CD4-positive, alpha-beta T cell (primary cell): ENCODE measurements at regions not wholly inside any gene's neighbourhood (a gene's known extent, or its start where the extent isn't known, plus 50 kb on each side); places are given as distances from the start of the nearest gene placed in this dataset.

Source experiments
- ATAC-seq: fragments of 200-7000 bp; cut with Tn5 transposase; one replicate; pipeline ENCODE4 v1.10.0; 2022; ENCODE audit warnings: mild to moderate bottlenecking; ENCODE audit not compliant: poor library complexity
- CTCF ChIA-PET: fragments of 350-600 bp; sonication (Branson Sonifier 250); formaldehyde crosslinking; loops from one replicate; lab custom pipeline; 2021; ENCODE audit warnings: antibody characterized with exemption, inconsistent platforms; lab: Charles Lee
- POLR2A ChIA-PET: fragments of 350-600 bp; sonication (Branson Sonifier 250); formaldehyde crosslinking; loops from one replicate; lab custom pipeline; 2021; ENCODE audit warnings: antibody characterized with exemption, inconsistent platforms; lab: Charles Lee
- DNase-seq, 14 experiments: peaks; one replicate each; pipeline ENCODE4 v3.0.0-alpha.2; 2013 to 2020; ENCODE audit warnings: mixed read lengths in 2 of 14
- H3K27ac ChIP-seq, 2 donors: one replicate each; pipeline versions ENCODE4 v1.5.1 to v1.7.0; 2013; ENCODE audit warnings: low read length in 2 of 2, low read depth in 1 of 2, mild to moderate bottlenecking in 1 of 2
- H3K27me3 ChIP-seq, 2 experiments: 1 replicate in 1 of 2; 2 replicates in 1 of 2; pipeline versions ENCODE4 v1.6.1 to v1.7.0; 2013; ENCODE audit warnings: low read length in 2 of 2, control low read depth in 1 of 2, mild to moderate bottlenecking in 1 of 2, moderate library complexity in 1 of 2; ENCODE audit not compliant: insufficient read depth in 2 of 2, control insufficient read depth in 1 of 2
- H3K36me3 ChIP-seq: one replicate; pipeline ENCODE4 v1.6.1; 2013; ENCODE audit warnings: low read length, control low read depth; ENCODE audit not compliant: insufficient read depth
- H3K4me1 ChIP-seq: one replicate; pipeline ENCODE4 v1.6.1; 2013; ENCODE audit warnings: low read length, control low read depth; ENCODE audit not compliant: insufficient read depth
- H3K4me3 ChIP-seq: one replicate; pipeline ENCODE4 v1.5.1; 2013; ENCODE audit warnings: mild to moderate bottlenecking, low read length, moderate library complexity
- H3K9me3 ChIP-seq, 2 experiments: 1 replicate in 1 of 2; 2 replicates in 1 of 2; pipeline versions ENCODE4 v1.6.1 to v1.7.0; 2013; ENCODE audit warnings: low read length in 2 of 2, mild to moderate bottlenecking in 2 of 2, control low read depth in 1 of 2, moderate library complexity in 1 of 2; ENCODE audit not compliant: control insufficient read depth in 1 of 2, insufficient read depth in 1 of 2
- H3K27ac Mint-ChIP-seq: one replicate; pipeline ENCODE4 v1.8.0; 2020; ENCODE audit warnings: mixed read lengths
- H3K27me3 Mint-ChIP-seq: one replicate; pipeline ENCODE4 v1.8.0; 2021; ENCODE audit warnings: mixed read lengths
- H3K36me3 Mint-ChIP-seq: one replicate; pipeline ENCODE4 v1.8.0; 2021; ENCODE audit warnings: low read depth, mixed read lengths
- H3K4me1 Mint-ChIP-seq: one replicate; pipeline ENCODE4 v1.8.0; 2021; ENCODE audit warnings: low read depth, mixed read lengths
- H3K4me3 Mint-ChIP-seq: one replicate; pipeline ENCODE4 v1.8.0; 2020; ENCODE audit warnings: mild to moderate bottlenecking, mixed read lengths
- H3K9me3 Mint-ChIP-seq: one replicate; pipeline ENCODE4 v1.8.0; 2020; ENCODE audit warnings: mixed read lengths
- intact Hi-C, 2 experiments: fragments of 100-400 bp; cut with DNase I in 1 of 2; cut with micrococcal nuclease in 1 of 2; formaldehyde crosslinking; loops; one replicate each; pipeline versions ENCODE4 v1.15.1 to v1.9.0; 2023 to 2025; cut with DNase I, micrococcal nuclease
- TF ChIP-seq, protein P1 (sequence below): fragments of 200-600 bp; IDR thresholded peaks from one replicate; pipeline ENCODE4 v1.8.0; 2022; ENCODE audit warnings: antibody characterized with exemption, mild to moderate bottlenecking

- H3K36me3 ChIP-seq, result no peaks in the 10 kb centered on the region
- Mint-ChIP-seq H3K27me3 (no peaks in the 10 kb centered on the region), H3K9me3 (no peaks in the 10 kb centered on the region), H3K36me3 (no peaks in the 10 kb centered on the region), H3K4me1 (peaks cover 7% of the 10 kb centered on the region), H3K27ac (no peak overlapping the region), H3K4me3 (no peak overlapping the region)
- H3K9me3 ChIP-seq, result no peaks in the 10 kb centered on the region
- TF ChIP-seq, protein P1, sequence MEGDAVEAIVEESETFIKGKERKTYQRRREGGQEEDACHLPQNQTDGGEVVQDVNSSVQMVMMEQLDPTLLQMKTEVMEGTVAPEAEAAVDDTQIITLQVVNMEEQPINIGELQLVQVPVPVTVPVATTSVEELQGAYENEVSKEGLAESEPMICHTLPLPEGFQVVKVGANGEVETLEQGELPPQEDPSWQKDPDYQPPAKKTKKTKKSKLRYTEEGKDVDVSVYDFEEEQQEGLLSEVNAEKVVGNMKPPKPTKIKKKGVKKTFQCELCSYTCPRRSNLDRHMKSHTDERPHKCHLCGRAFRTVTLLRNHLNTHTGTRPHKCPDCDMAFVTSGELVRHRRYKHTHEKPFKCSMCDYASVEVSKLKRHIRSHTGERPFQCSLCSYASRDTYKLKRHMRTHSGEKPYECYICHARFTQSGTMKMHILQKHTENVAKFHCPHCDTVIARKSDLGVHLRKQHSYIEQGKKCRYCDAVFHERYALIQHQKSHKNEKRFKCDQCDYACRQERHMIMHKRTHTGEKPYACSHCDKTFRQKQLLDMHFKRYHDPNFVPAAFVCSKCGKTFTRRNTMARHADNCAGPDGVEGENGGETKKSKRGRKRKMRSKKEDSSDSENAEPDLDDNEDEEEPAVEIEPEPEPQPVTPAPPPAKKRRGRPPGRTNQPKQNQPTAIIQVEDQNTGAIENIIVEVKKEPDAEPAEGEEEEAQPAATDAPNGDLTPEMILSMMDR, result no peak
- no peaks in the 10 kb centered on the region for H3K27me3 ChIP-seq
- intact Hi-C loops, result no loop called here
- CTCF ChIA-PET, result no interaction called here
- no peak overlapping the region for H3K27ac ChIP-seq
- no peaks in the 10 kb centered on the region for H3K4me1 ChIP-seq
- H3K4me3 ChIP-seq, result no peak overlapping the region
- no peak for DNase-seq
- ATAC-seq, result no peak
- POLR2A ChIA-PET, result no interaction called here
Measured at GRCh38 chr13:88764103-88764502, 1092.9 kb downstream of the SLITRK5 start.

DNA sequence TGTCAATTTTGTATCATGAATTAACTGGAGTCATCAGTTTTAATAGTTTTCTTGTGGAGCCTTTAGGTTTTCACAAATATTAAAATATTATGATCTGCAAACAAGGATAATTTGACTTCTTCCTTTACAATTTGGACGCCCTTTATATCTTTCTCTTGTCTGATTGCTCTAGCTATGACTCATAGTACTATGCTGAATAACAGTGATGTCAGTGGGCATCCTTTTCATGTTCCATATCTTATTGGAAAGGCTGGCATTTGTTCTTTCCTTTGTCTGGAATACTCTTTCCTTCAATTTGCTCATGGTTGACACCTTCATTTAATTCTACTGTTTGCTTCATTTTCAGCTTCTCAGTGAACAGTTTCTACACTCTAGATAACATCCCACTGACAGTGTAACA is 1129.3 kb downstream of the SLITRK5 start:
- H3K4me1 ChIP-seq, result no peaks in the 10 kb centered on the region
- no peak for ATAC-seq
- Mint-ChIP-seq H3K36me3 (no peaks in the 10 kb centered on the region), H3K27ac (no peak overlapping the region), H3K4me3 (no peak overlapping the region), H3K4me1 (no peaks in the 10 kb centered on the region), H3K9me3 (no peaks in the 10 kb centered on the region), H3K27me3 (no peaks in the 10 kb centered on the region)
- intact Hi-C loops, result no loop called here
- POLR2A ChIA-PET, result no interaction called here
- H3K27me3 ChIP-seq, result no peaks in the 10 kb centered on the region
- CTCF ChIA-PET, result no interaction called here
- H3K27ac ChIP-seq, result no peak overlapping the region
- DNase-seq, result no peak
- TF ChIP-seq, protein P1, result no peak
- H3K36me3 ChIP-seq, result no peaks in the 10 kb centered on the region
- no peaks in the 10 kb centered on the region for H3K9me3 ChIP-seq
- H3K4me3 ChIP-seq, result no peak overlapping the region

- H3K4me1 Mint-ChIP-seq, result no peaks in the 10 kb centered on the region
Measured at GRCh38 chr13:88801361-88801760, 1130.2 kb downstream of the SLITRK5 start.

More at GRCh38 chr13:88801361-88801760, 1130.2 kb downstream of the SLITRK5 start:
- Mint-ChIP-seq H3K36me3 (no peaks in the 10 kb centered on the region), H3K27me3 (no peaks in the 10 kb centered on the region), H3K27ac (no peak overlapping the region), H3K9me3 (no peaks in the 10 kb centered on the region), H3K4me3 (no peak overlapping the region)
- H3K9me3 ChIP-seq, result no peaks in the 10 kb centered on the region
- ATAC-seq (no peak), DNase-seq (no peak)
- ChIA-PET CTCF (no interaction called here), POLR2A (no interaction called here)
- no peak overlapping the region for H3K27ac ChIP-seq
- no peaks in the 10 kb centered on the region for H3K27me3 ChIP-seq
- no peaks in the 10 kb centered on the region for H3K4me1 ChIP-seq
- no peaks in the 10 kb centered on the region for H3K36me3 ChIP-seq
- H3K4me3 ChIP-seq, result no peak overlapping the region
- TF ChIP-seq, protein P1, result no peak
- intact Hi-C loops, result no loop called here
